Activated CD4-positive, CD25-positive, alpha-beta regulatory T cell treated with anti-CD3 and anti-CD28 coated beads, Interleukin-2, amount 50 U/mL, for 16 hours (primary cell): ENCODE measurements at regions not wholly inside any gene's neighbourhood (a gene's known extent, or its start where the extent isn't known, plus 50 kb on each side); places are given as distances from the start of the nearest gene placed in this dataset.
"Not testable (repeated sequence)": the region's sequence is repeated elsewhere in the genome, so short reads cannot be mapped to it uniquely, and the experiment has no call there.

Experiments used
- DNase-seq: peaks from one replicate; pipeline ENCODE4 v3.0.0-alpha.2; 2020; ENCODE audit warnings: low read depth, low spot score

- DNase-seq = no peak
These were observed 89.0 kb upstream of the STOX2 start for GRCh38 chr4:183816077-183816476.

GRCh38 chr4:183816882-183817509 lies 88.1 kb upstream of the STOX2 start:
- no peak for DNase-seq

GRCh38 chr4:183818591-183818990 lies 86.5 kb upstream of the STOX2 start:
- DNase-seq = not testable (repeated sequence)

GRCh38 chr4:183821076-183821853 lies 83.8 kb upstream of the STOX2 start:
- DNase-seq = no peak

- no peak for DNase-seq
These were observed 81.7 kb upstream of the STOX2 start for GRCh38 chr4:183823434-183823833.

- no peak for DNase-seq
These were observed 79.8 kb upstream of the STOX2 start for GRCh38 chr4:183825346-183825745.

GRCh38 chr4:183826461-183826860 lies 78.6 kb upstream of the STOX2 start:
- no peak for DNase-seq

- no peak for DNase-seq
These were observed 77.0 kb upstream of the STOX2 start for GRCh38 chr4:183828125-183828524.

GRCh38 chr4:183828839-183829238 lies 76.3 kb upstream of the STOX2 start:
- DNase-seq = no peak

- no peak for DNase-seq
These were observed 74.6 kb upstream of the STOX2 start for GRCh38 chr4:183830438-183830985.

GRCh38 chr4:183831026-183831446 lies 74.1 kb upstream of the STOX2 start:
- DNase-seq = no peak

GRCh38 chr4:183831683-183832082 lies 73.4 kb upstream of the STOX2 start:
- DNase-seq = no peak

GRCh38 chr4:183832776-183833450 lies 72.2 kb upstream of the STOX2 start:
- no peak for DNase-seq

GRCh38 chr4:183834252-183834651 lies 70.9 kb upstream of the STOX2 start:
- no peak for DNase-seq

- no peak for DNase-seq
These were observed 67.9 kb upstream of the STOX2 start for GRCh38 chr4:183837222-183837621.

GRCh38 chr4:183838987-183839712 lies 66.0 kb upstream of the STOX2 start:
- DNase-seq = no peak

- peak; percentile 35 for DNase-seq
These were observed 64.8 kb upstream of the STOX2 start for GRCh38 chr4:183840311-183840710.

- no peak for DNase-seq
These were observed 64.1 kb upstream of the STOX2 start for GRCh38 chr4:183841001-183841400.

GRCh38 chr4:183842129-183842528 lies 63.0 kb upstream of the STOX2 start:
- no peak for DNase-seq

- DNase-seq = no peak
These were observed 61.8 kb upstream of the STOX2 start for GRCh38 chr4:183843248-183843671.

- no peak for DNase-seq
These were observed 58.2 kb upstream of the STOX2 start for GRCh38 chr4:183846951-183847350.

- DNase-seq = no peak
These were observed 56.3 kb upstream of the STOX2 start for GRCh38 chr4:183848805-183849204.
